Activated CD4-positive, alpha-beta T cell treated with anti-CD3 and anti-CD28 coated beads, Interleukin-2, Interleukin-6, amounts not matched to agents 100 ng/mL and 50 ng/mL, durations not matched to agents 16 hours and 8 hours (primary cell): ENCODE measurements at regions not wholly inside any gene's neighbourhood (a gene's known extent, or its start where the extent isn't known, plus 50 kb on each side); places are given as distances from the start of the nearest gene placed in this dataset.
"Not testable (repeated sequence)": the region's sequence is repeated elsewhere in the genome, so short reads cannot be mapped to it uniquely, and the experiment has no call there.

Source experiments
- DNase-seq: peaks from one replicate; pipeline ENCODE4 v3.0.0-alpha.2; 2020

GRCh38 chr10:56298941-56299340 lies 62.1 kb downstream of the ZWINT start:
- no peak for DNase-seq

- no peak for DNase-seq
Measured at GRCh38 chr10:56296618-56297017, 64.4 kb downstream of the ZWINT start.

GRCh38 chr10:56288403-56288802 lies 72.7 kb downstream of the ZWINT start:
- no peak for DNase-seq

- DNase-seq = no peak
Measured at GRCh38 chr10:56286096-56286495, 75.0 kb downstream of the ZWINT start.

- DNase-seq = no peak
Measured at GRCh38 chr10:56279270-56279669, 81.8 kb downstream of the ZWINT start.

- DNase-seq = no peak
Measured at GRCh38 chr10:56269181-56269580, 91.9 kb downstream of the ZWINT start.

GRCh38 chr10:56266120-56266519 lies 94.9 kb downstream of the ZWINT start:
- DNase-seq = no peak

- no peak for DNase-seq
Measured at GRCh38 chr10:56258991-56259390, 102.1 kb downstream of the ZWINT start.

GRCh38 chr10:56258378-56258777 lies 102.7 kb downstream of the ZWINT start:
- DNase-seq = no peak

- DNase-seq = no peak
Measured at GRCh38 chr10:56255298-56255697, 105.8 kb downstream of the ZWINT start.

GRCh38 chr10:56240471-56240870 lies 120.6 kb downstream of the ZWINT start:
- DNase-seq = no peak

GRCh38 chr10:56231436-56231835 lies 129.6 kb downstream of the ZWINT start:
- no peak for DNase-seq

GRCh38 chr10:56222237-56222636 lies 138.8 kb downstream of the ZWINT start:
- DNase-seq = no peak

GRCh38 chr10:56212951-56213350 lies 148.1 kb downstream of the ZWINT start:
- no peak for DNase-seq

GRCh38 chr10:56181607-56182006 lies 179.5 kb downstream of the ZWINT start:
- no peak for DNase-seq

- no peak for DNase-seq
Measured at GRCh38 chr10:56178210-56178609, 182.8 kb downstream of the ZWINT start.

- not testable (repeated sequence) for DNase-seq
Measured at GRCh38 chr10:56155091-56155513, 206.0 kb downstream of the ZWINT start.

- no peak for DNase-seq
Measured at GRCh38 chr10:56146806-56147205, 214.3 kb downstream of the ZWINT start.

- no peak for DNase-seq
Measured at GRCh38 chr10:56142092-56142728, 218.8 kb downstream of the ZWINT start.

GRCh38 chr10:56139405-56139804 lies 221.7 kb downstream of the ZWINT start:
- no peak for DNase-seq

GRCh38 chr10:56135828-56136227 lies 225.2 kb downstream of the ZWINT start:
- DNase-seq = no peak

- no peak for DNase-seq
Measured at GRCh38 chr10:56123247-56123646, 237.8 kb downstream of the ZWINT start.

GRCh38 chr10:56116684-56117083 lies 244.4 kb downstream of the ZWINT start:
- DNase-seq = no peak

- DNase-seq = no peak
Measured at GRCh38 chr10:56109454-56109853, 251.6 kb downstream of the ZWINT start.

GRCh38 chr10:56104923-56105322 lies 256.1 kb downstream of the ZWINT start:
- DNase-seq = no peak
